Stromal cell of bone marrow (primary cell): ENCODE measurements at regions not wholly inside any gene's neighbourhood (a gene's known extent, or its start where the extent isn't known, plus 50 kb on each side); places are given as distances from the start of the nearest gene placed in this dataset.

Experiments
- DNase-seq: peaks from one replicate; pipeline ENCODE4 v3.0.0-alpha.2; 2012; ENCODE audit warnings: low read depth

- peak; percentile 25 for DNase-seq
Observed at GRCh38 chr3:107263269-107264021, 113.8 kb upstream of the CCDC54 start.

GRCh38 chr3:107264888-107265287, 112.4 kb upstream of the CCDC54 start:
- no peak for DNase-seq

DNA sequence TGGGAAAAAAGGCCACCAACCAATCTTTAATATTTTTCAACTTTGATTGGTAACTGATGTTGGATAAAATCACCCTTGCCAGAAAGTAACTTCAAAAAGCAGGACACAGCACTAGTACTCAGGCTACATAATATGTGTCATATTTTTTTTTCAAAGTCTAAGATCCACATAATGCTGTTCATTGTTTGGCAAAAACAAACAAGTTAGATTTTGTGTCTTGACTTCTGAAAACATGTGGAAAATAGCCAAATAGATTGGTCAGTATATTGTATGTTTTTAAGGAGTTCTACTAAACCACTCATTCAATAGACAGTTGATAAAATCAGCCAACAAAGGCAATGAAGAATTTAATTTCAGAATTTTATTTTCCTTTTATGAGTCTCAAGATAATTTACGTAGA, 111.7 kb upstream of the CCDC54 start:
- DNase-seq: no peak

DNA sequence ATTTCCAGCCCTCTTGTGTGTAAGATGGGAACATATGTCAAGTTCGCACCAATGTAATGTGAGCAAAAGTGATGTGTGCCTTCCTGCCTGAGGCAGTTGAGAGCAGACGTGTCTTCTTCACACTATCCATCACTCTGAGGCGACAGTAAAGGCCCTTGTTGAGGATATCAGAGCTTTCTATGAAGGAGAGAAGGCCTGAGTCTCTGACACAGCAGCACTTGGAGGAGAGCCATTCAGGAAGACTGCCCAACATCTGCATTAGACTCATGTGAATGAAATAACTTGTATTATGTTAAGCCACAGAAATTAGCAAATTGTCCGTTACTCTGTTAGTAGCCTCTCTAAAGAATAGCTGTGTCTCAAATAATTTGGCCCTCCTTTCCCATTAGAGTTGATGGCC, 108.8 kb upstream of the CCDC54 start:
- no peak for DNase-seq

- DNase-seq: no peak
Observed at GRCh38 chr3:107269136-107269535, 108.1 kb upstream of the CCDC54 start.

DNA sequence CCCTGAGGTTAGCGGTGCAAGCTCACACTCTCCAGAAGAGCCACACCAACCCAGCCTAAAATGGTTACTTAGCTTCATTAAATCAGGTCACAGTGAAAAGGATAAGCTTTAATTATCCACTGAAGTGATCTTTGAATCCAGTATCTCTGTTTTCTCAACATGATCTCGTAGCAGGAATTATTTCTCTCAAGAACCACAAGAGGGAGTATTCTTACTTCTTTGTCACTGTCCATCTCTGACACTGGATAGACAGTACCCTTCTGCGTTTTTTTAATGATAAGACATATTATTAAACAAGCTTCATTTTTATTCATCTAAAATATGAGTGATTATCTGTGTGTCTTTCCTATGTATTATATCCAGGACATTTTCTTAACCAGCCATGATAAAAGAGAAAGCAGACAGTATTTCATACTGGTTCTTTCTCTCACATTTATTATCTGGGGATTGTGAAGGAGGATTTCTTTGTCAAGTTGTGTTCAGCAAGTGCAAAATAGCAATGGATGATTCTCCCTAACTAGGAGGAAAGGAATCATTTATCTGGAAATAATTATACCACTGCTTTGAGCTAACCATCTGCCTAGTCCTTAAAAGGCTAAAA, 105.4 kb upstream of the CCDC54 start:
- peak; percentile 33 for DNase-seq

DNA sequence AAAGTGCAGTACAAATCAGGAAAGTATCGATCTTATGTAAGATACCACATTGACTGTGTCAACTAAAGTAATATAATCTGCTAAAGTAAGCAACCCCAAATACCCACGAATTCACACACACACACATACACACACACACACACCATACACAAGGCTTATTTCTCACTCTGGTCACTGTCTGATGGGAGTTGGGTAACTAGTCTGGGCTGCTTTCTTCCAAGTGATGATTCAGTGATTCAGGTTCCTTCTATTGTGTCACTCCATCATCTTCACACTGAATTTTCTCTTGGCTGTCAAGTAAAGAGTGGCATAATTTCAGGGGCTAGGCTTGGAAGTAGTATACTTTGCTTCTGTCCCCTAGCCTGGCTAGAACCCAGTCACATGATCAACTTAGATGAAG, 104.8 kb upstream of the CCDC54 start:
- no peak for DNase-seq

DNA sequence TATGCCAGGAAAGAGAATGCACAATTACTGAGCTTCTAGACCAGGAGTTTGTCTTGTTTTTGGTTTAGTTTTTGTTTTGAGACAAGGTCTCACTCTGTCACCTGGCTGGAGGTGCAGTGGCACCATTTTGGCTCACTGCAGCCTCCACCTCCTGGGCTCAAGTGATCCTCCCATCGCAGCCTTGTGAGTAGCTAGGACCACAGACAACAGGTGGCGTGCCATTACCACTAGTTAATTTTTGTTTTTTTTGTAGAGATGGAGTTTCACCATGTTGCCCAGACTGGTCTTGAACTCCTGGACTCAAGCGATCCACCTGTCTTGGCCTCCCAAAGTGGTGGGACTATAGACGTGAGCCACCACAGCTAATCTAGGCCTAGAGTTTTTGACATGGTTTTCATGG, 104.4 kb upstream of the CCDC54 start:
- DNase-seq: no peak

DNA sequence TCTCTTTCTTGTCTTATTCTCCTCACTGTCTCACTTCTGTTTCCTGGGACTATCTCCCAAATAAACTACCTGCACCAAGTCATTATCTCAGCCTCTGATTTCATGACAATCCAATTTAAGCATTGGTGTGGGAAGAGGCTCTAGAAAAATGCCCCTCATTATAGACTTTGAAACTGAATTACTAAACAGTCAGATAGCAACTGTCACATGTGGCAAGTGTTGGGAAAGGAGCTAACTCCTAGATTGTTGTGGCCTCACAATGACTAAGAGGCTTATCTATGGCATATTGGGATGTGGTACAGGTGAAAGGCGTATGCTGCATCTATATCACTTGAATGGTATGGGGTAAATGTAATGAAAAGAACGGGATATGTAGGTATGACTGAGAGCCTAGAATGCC, 103.5 kb upstream of the CCDC54 start:
- no peak for DNase-seq

DNA sequence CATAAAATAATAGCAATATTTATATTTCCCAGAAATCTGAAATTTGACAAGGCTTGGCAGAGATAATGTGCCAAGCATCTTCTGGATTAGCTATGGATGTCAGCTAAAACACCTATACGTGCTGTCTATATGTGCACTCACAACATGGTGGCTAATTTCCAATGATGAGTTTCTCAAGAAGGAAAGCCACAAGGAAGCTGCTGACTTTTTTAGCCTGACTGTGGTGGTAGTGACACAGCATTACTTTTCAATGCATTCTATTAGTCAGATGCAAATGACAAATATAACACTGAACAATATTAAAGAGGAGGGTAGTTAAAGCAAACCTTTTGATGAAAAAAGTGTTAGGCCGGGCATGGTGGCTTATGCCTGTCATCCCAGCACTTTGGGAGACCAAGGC, 101.7 kb upstream of the CCDC54 start:
- no peak for DNase-seq

DNA sequence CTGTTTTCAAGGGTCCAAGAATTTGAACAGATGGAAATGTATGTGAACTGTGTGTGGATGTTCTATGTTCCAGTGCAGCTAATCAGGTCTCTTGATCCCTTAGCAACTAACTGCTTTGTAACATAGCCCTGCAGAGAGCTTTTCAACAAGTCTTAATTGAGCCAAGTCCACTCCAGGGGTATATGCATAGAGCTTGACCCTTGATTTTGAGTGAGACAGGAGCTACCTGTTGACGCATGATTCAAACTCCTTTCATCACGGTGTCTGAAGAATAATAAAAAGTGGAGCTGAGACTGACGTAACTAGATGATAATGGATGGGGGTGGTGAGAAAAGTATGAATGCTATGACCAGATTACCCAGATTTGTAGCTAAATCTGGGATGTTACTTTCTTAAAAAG, 93.3 kb upstream of the CCDC54 start:
- DNase-seq: no peak

DNA sequence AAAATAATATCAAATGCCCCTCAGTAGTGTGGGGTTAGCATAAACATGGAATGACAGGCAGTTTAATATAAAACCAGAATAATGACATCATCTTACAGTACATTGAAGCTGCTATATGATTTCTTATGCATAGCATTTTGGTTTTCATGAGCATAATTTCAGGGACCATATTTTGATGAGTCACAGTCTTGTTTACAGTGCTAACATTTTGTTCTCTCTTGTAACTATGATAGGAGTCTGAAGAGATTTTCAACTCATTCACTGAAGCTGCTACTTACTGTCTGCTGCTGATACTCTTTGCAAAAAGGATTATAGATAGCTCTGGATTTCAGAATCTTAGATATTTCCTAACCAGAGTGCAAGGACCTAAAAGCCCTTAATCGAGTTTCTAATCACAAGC, 92.6 kb upstream of the CCDC54 start:
- DNase-seq: no peak

- no peak for DNase-seq
Observed at GRCh38 chr3:107285197-107285596, 92.0 kb upstream of the CCDC54 start.

GRCh38 chr3:107289354-107289753, 87.9 kb upstream of the CCDC54 start:
- DNase-seq: no peak

DNA sequence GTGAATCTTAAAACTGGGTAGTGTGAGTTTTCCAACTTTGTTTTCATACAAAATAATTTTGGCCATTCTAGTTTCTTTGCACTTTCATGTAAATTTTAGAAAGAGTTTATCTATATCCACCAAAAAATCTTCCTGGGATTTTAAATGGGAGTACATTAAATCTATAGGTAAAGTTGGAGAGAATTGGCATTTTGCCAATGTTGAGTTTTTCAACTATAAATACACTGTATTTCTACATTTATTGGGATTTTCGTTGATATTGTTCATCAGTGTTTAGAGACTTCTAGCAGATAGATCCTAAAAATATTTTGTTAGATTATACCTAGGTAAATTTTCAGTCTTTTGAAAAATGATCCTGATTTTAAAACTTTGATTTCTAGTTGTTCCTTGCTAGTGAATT, 83.1 kb upstream of the CCDC54 start:
- no peak for DNase-seq

GRCh38 chr3:107297597-107297996, 79.6 kb upstream of the CCDC54 start:
- DNase-seq: no peak

DNA sequence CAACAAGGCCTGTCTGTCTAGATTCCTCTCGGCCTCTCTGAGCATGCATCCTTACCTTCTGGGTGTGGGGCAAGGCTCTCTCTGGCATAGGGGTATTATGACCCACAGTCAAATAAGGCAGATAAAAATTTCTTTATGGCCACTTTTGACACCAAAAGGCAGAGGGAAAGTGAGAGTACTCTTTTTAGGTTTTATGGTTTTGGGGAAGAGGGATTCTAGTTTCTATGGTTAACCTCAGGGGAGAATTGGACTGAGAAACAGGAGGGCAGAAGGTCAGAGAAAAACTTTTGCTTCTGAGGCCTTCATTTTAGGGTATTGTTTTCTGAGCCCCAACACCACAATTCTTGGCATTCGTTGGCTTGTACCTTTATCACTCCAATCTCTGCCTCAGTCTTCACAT, 70.0 kb upstream of the CCDC54 start:
- DNase-seq: no peak

- DNase-seq: no peak
Observed at GRCh38 chr3:107308716-107309115, 68.5 kb upstream of the CCDC54 start.

DNA sequence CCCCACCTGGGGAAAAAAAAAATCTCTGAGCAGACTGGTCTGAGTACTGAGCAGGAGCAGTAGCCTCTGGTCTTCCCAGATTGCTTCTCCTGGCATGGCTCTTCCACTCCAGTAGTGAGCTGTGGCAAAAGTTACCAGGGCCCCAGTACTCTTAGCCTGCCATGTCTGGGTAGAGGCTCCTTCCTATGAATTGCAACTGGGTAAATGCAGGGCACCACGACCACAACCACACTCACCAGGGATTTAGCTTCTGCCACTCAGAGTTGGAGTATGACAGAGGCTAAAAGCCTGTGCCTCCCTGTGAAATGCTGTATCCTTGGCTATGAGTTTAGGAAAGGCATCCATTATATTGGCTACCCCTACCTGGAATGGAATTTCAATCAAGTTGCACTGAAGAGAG, 67.9 kb upstream of the CCDC54 start:
- DNase-seq: no peak

GRCh38 chr3:107313711-107314110, 63.5 kb upstream of the CCDC54 start:
- no peak for DNase-seq

DNA sequence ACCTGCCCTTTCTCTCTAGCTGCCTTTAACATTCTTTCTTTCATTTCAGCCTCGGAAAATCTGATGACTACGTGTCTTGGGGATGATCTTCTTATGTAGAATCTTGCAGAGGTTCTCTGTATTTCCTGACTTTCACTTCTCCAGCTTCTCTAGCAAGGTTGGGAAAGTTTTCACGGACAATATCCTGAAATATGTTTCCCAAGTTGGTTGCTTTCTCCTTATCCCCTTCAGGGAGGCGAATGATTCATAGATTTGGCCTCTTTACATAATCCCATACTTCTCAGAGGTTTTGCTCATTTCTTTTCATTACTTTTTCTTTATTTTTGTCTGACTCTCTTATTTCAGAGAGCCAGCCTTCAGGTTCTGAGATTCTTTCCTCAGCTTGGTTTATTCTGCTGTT, 62.1 kb upstream of the CCDC54 start:
- peak; percentile 24 for DNase-seq

DNA sequence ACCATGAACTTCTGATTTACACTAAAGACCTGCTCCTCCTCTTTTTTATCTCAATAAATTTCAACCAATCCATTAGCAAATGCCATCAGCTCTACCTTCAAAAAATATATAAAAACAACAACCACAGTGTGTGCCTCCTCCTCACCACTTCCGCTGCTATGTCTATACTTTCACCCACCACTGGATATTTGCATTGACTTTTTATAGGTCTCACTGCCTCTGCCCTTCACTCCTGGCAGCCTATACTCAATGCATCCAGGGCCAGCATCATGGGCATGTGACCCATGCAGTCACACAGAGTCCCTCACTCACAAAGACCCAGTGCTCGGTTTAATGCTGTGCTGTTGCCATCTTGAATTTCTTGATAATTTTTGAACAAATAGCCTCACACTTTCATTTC, 53.5 kb upstream of the CCDC54 start:
- DNase-seq: no peak

DNA sequence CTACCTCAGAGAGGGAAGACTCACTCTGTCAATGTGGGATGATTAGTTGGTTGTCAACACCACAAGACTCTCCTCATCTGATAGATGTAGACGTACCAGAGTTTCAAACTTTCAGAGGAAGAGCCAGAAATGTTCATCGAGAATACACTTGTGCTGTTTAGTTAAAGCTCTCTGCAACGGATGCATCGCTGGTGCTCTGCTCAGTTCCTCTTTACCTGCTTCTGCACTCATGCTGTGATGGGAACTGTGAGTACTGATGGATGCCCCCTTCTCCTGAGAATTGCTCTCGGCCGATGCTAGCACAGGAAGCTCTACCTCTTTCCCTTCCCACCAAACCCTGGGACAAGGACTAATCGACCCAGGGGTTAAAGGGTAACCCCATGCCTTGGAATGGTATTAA, 51.8 kb upstream of the CCDC54 start:
- DNase-seq: no peak
